Astrocyte of the spinal cord (primary cell): ENCODE measurements at regions not wholly inside any gene's neighbourhood (a gene's known extent, or its start where the extent isn't known, plus 50 kb on each side); places are given as distances from the start of the nearest gene placed in this dataset.

Experiments
- DNase-seq: peaks from one replicate; pipeline ENCODE4 v3.0.0; 2011; ENCODE audit warnings: low read depth, low spot score
- H3K4me3 ChIP-seq: 2 replicates; pipeline ENCODE4 v1.5.1; 2011; ENCODE audit warnings: low read depth, mild to moderate bottlenecking, low read length, moderate library complexity
- in situ Hi-C: cut with HindIII; loops from 2 replicates; pipeline ENCODE4 v1.10.0; 2017; ENCODE audit warnings: low sequenced_read_pairs
- TF ChIP-seq, protein P1 (sequence below): IDR thresholded peaks from 2 replicates; pipeline ENCODE4 v1.5.1; 2012; ENCODE audit warnings: low read depth, mild to moderate bottlenecking, low read length, inconsistent platforms

DNA sequence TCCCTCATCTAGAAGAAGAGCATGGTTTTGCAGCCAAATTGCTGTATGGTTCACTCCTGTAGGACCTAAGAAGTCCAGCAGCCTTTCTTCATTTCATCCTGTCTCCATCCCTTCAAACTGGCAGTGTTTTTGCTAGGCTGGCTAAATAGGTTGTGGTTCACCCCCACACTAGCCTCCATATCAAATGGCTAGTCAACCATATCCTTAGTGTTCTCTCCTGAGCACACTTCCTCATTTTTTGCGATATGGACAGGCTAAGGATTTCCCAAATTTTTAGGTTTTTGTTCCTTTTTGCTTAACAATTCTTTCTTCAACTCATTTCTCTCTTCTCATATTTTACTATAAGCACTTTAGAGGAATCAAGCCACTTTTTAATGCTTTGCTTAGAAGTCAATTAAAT lies 98.8 kb upstream of the NOCT start:
- TF ChIP-seq, protein P1, sequence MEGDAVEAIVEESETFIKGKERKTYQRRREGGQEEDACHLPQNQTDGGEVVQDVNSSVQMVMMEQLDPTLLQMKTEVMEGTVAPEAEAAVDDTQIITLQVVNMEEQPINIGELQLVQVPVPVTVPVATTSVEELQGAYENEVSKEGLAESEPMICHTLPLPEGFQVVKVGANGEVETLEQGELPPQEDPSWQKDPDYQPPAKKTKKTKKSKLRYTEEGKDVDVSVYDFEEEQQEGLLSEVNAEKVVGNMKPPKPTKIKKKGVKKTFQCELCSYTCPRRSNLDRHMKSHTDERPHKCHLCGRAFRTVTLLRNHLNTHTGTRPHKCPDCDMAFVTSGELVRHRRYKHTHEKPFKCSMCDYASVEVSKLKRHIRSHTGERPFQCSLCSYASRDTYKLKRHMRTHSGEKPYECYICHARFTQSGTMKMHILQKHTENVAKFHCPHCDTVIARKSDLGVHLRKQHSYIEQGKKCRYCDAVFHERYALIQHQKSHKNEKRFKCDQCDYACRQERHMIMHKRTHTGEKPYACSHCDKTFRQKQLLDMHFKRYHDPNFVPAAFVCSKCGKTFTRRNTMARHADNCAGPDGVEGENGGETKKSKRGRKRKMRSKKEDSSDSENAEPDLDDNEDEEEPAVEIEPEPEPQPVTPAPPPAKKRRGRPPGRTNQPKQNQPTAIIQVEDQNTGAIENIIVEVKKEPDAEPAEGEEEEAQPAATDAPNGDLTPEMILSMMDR = no peak
- in situ Hi-C loops = no loop called here
- H3K4me3 ChIP-seq = no peak overlapping the region
- DNase-seq = no peak

DNA sequence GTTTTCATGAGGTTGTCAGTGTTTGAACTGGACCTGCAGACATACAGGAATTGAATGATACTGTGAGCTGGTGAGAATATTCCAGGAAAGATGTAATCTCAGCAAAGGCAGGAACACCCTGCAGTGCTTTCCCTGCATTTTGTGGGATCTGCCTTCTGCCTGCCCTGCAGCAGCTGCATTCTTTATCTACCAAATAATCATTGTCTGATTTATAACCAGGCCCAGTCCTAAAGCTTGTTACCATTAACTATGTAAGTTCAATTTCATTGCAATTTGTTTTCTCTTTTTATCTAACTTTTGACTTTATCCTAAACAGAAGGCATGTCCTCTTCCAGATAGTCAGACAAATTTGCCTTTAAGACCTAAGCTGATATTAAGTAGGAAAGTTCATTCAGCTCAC lies 99.8 kb upstream of the NOCT start:
- TF ChIP-seq, protein P1 = no peak
- in situ Hi-C loops = no loop called here
- no peak overlapping the region for H3K4me3 ChIP-seq
- DNase-seq = no peak

DNA sequence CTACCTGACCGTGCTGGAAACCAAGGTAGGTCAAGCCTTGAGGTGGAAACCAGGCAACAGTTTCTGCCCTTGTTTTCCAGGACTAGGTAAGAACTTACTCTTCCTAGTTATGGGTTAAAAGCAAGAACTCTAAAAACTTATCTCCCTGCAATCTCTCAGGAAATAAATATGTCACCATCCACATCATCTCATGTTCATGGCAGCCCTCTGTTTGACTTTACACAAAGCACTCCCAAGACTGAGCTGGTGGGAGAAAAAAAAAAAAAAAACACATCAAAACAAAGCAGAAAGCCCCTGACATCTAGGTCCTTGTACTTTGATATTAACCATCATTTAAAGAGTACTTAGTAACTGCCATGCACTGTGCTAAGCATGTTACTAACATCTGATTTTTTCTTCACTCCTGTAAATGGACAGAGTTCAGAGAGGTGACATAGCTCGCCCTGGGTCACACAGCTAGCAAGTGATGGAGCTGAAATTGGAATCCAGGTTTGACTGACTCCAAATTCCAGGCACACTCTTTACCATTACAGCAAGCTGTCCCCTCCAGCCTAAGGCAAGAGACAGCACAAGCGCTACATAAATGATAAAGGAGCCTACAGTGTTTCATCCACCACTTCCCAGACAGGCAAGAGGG lies 102.8 kb upstream of the NOCT start:
- TF ChIP-seq, protein P1 = no peak
- no peak for DNase-seq
- in situ Hi-C loops = no loop called here
- no peak overlapping the region for H3K4me3 ChIP-seq

DNA sequence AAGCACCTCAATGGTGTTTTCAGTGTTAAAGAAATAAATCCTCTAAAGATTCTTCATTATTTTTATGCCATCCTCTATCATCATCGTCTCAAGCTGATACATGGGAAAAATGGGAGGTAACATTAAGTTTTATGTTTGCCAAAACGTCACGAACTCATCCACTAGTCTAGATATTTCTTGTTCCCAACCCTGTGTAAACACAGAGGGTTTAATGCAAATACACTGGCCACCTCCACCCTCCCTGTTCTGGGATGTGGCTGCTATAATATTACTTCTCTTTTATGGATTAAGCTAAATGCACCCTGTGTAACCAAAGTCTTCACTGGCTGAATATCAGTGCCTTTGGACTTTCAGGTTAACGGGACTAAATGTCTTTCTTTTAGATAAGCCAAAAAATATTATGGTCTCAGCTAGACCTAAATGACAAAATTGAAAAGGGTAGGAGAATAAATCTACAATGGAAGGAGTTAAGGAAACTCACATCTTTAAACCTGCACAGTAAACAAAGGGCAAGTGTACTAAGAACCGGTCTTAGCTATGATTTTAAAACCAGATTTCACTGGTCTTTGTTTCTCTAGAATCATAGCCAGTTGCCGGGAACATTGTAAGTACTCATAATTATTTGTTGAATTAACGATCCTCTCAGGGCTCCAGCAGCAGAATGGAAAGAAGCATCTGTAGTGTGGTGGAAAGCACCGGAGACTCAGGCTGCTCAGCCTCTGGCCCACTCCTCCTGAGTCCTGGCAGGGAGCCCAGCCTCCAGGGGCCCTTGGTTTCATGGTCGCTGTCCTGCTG lies 103.5 kb upstream of the NOCT start:
- in situ Hi-C loops = no loop called here
- TF ChIP-seq, protein P1 = no peak
- H3K4me3 ChIP-seq = no peak overlapping the region
- DNase-seq = no peak

DNA sequence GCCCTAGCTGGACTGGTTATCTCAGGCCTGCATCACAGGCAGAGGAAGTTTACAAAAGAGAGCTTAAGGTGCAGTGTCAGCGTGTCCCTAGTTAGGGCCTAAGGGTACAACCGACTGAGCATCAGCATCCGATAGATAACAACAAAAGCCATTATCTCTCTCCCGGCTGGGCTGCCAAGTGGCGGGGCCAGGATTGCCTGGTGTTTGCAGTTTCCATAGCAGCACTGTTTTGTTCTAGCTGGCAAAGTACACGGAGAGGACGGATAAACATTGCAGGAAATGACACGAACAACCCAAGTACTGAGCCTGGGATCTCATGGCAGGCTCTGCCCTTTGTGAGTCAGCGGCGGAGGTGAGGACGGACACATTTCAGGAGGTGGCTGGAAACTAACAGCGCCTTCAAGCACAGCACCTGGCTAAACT lies 104.7 kb upstream of the NOCT start:
- H3K4me3 ChIP-seq = no peak overlapping the region
- TF ChIP-seq, protein P1 = no peak
- in situ Hi-C loops = no loop called here
- DNase-seq = peak; percentile 88

DNA sequence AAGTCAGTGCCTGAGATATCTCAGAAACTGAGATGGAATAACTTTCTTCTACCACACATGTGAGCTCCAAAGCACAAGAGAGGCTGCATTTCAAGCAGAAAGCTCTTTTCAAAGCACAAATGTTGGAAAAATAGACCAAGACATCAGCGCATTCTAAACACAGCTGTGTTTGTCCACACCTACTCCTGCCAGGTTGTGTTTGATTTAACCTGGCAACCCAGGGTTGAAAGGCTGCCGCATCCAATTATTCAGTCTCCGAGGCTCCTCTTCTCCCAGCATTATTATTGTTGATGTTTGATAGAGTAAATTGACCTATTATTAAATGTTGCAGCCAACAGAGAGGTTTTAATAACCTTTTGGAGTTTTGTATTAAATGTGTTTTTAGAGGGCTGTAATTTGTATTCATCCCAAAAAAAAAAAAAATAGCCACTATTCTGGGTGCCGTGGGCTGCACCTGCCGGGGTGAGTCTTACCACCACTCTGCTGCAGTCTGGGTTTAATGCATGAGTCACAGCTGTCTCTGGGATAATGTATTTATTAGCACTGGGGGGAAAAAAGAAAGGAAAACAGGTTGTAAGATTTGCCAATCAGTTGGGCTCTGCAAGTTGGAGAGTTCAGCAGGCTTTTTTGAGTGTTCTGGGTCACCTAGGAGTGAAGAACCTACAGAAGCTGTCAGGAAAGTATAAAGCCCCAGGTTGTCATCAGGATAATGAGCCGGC lies 105.2 kb upstream of the NOCT start:
- DNase-seq = peak; percentile 60
- TF ChIP-seq, protein P1 = no peak
- H3K4me3 ChIP-seq = no peak overlapping the region
- in situ Hi-C loops = no loop called here
